ENCODE measurements at regions not wholly inside any gene's neighbourhood (a gene's known extent, or its start where the extent isn't known, plus 50 kb on each side); places are given as distances from the start of the nearest gene placed in this dataset.
"Not testable (repeated sequence)": the region's sequence is repeated elsewhere in the genome, so short reads cannot be mapped to it uniquely, and the experiment has no call there.

DNA sequence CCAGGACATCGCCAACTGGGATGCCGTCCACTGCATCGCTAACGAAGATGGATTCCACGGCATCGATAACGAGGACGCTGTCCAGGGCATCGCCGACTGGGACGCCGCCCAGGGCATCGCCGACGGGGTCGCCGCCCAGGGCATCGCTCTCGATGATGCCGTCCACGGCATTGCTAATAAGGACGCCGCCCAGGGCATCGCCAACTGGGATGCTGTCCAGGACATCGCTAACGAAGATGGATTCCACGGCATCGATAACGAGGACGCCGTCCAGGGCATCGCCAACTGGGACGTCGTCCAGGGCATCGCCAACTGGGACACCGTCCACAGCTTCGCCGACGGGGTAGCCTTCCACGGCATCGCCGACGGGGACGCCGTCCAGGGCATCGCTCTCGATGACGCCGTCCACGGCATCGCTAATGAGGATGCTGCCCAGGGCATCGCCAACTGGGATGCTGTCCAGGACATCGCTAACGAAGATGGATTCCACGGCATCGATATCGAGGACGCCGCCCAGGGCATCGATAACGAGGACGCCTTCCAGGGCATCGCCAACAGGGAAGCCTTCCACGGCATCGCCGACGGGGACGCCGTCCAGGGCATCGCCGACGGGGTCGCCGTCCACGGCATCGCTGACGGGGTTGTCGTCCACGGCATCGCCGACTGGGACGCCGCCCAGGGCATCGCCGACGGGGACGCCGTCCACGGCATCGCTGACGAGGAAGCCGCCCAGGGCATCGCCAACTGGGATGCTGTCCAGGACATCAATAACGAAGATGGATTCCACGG, 948.4 kb downstream of the TUBA3C start:
- Mint-ChIP-seq H3K36me3 (no peaks in the 10 kb centered on the region), H3K27me3 (no peaks in the 10 kb centered on the region), H3K27ac (no peak overlapping the region), H3K4me1 (ENCODE audit: low read depth in 2 of 2) (no peaks in the 10 kb centered on the region), H3K9me3 (no peaks in the 10 kb centered on the region), H3K4me3 (no peak overlapping the region)
- no peak for DNase-seq (ENCODE audit: low spot score)
- no peak for ATAC-seq

GRCh38 chr13:18232298-18232993, 949.2 kb downstream of the TUBA3C start:
- DNase-seq (ENCODE audit: low spot score) (no peak), ATAC-seq (no peak)
- H3K4me3 Mint-ChIP-seq, result no peak overlapping the region
- no peaks in the 10 kb centered on the region for H3K36me3 Mint-ChIP-seq
- H3K27ac Mint-ChIP-seq, result no peak overlapping the region
- H3K4me1 Mint-ChIP-seq (ENCODE audit: low read depth in 2 of 2), result no peaks in the 10 kb centered on the region
- no peaks in the 10 kb centered on the region for H3K9me3 Mint-ChIP-seq
- no peaks in the 10 kb centered on the region for H3K27me3 Mint-ChIP-seq

GRCh38 chr13:18224411-18224810, 957.2 kb downstream of the TUBA3C start:
- not testable (repeated sequence) for ATAC-seq; H3K27ac Mint-ChIP-seq; H3K36me3 Mint-ChIP-seq; H3K9me3 Mint-ChIP-seq; DNase-seq (ENCODE audit: low spot score); H3K27me3 Mint-ChIP-seq; H3K4me1 Mint-ChIP-seq (ENCODE audit: low read depth in 2 of 2); H3K4me3 Mint-ChIP-seq

- not testable (repeated sequence) for H3K27me3 Mint-ChIP-seq; H3K36me3 Mint-ChIP-seq; H3K9me3 Mint-ChIP-seq; H3K27ac Mint-ChIP-seq; DNase-seq (ENCODE audit: low spot score); H3K4me3 Mint-ChIP-seq; H3K4me1 Mint-ChIP-seq (ENCODE audit: low read depth in 2 of 2)
- peak in 1 of 2 donors; percentile 52 for ATAC-seq
Observed at GRCh38 chr13:18214689-18215088, 966.9 kb downstream of the TUBA3C start.

GRCh38 chr13:18213511-18213910, 968.1 kb downstream of the TUBA3C start:
- H3K27ac Mint-ChIP-seq; H3K27me3 Mint-ChIP-seq; H3K4me3 Mint-ChIP-seq; DNase-seq (ENCODE audit: low spot score); H3K9me3 Mint-ChIP-seq; H3K36me3 Mint-ChIP-seq; H3K4me1 Mint-ChIP-seq (ENCODE audit: low read depth in 2 of 2); ATAC-seq: not testable (repeated sequence)

DNA sequence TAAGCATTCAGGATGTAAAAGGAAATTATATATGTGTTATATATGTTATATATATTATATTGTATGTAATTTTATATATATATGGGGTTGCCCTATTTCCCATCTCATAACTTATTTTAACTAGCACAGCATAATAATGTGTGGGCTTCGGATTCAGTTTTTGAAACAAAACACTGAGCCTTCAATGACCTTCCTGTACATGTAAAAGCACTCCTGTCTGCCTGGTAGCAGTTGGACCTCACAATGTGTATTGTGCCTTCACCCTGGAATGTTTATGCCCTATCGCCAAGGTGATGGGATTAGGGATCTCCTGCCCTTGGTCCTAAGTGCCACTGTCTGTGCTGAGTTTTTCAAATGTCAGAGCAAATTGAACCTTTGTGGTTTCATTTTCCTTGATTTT, 968.8 kb downstream of the TUBA3C start:
- ATAC-seq (peak; percentile 68 to 74), DNase-seq (ENCODE audit: low spot score) (no peak)
- H3K9me3 Mint-ChIP-seq, result peaks cover 8% of the 10 kb centered on the region
- no peak overlapping the region for H3K27ac Mint-ChIP-seq
- no peaks in the 10 kb centered on the region for H3K36me3 Mint-ChIP-seq
- H3K27me3 Mint-ChIP-seq, result no peaks in the 10 kb centered on the region
- no peak overlapping the region for H3K4me3 Mint-ChIP-seq
- no peaks in the 10 kb centered on the region for H3K4me1 Mint-ChIP-seq (ENCODE audit: low read depth in 2 of 2)

- not testable (repeated sequence) for H3K4me1 Mint-ChIP-seq (ENCODE audit: low read depth in 2 of 2); H3K27ac Mint-ChIP-seq; H3K27me3 Mint-ChIP-seq; H3K36me3 Mint-ChIP-seq; H3K4me3 Mint-ChIP-seq; DNase-seq (ENCODE audit: low spot score)
- H3K9me3 Mint-ChIP-seq, result peaks cover 10% of the 10 kb centered on the region
- peak; percentile 66 to 88 for ATAC-seq
Observed at GRCh38 chr13:18211752-18212560, 969.7 kb downstream of the TUBA3C start.

DNA sequence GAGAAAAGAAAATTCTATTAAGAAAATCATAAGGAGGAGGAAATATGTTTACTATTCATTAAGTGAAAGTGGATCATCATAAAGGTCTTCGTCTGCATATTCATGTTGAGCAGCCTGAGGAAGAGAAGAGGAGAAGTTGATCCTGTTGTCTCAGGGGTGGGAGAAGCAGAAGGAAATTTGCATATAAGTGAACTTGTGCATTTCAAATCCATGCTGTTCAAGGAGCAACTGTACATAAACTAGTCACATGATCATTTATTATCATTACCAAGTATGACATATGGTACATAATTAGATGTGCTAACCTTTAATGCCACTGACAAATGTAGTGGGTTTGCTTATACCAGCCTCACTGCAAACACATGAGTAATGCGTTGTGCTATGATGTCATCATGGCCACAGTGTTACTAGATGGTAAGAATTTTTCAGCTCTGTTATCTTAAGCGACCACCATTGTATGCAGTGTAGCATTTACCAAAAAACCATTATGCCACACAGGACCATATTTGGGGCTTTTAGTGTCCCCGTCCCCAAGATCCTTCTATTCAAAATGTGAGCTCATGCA, 976.9 kb downstream of the TUBA3C start:
- not testable (repeated sequence) for H3K27me3 Mint-ChIP-seq; H3K36me3 Mint-ChIP-seq; DNase-seq (ENCODE audit: low spot score); H3K4me1 Mint-ChIP-seq (ENCODE audit: low read depth in 2 of 2); H3K4me3 Mint-ChIP-seq; H3K27ac Mint-ChIP-seq; H3K9me3 Mint-ChIP-seq
- peak; percentile 46 to 52 for ATAC-seq

- not testable (repeated sequence) for H3K4me1 Mint-ChIP-seq (ENCODE audit: low read depth in 2 of 2); H3K27me3 Mint-ChIP-seq; H3K36me3 Mint-ChIP-seq; H3K27ac Mint-ChIP-seq; H3K4me3 Mint-ChIP-seq; DNase-seq (ENCODE audit: low spot score)
- peak in 1 of 2 donors; percentile 48 for ATAC-seq
- peaks cover 11% of the 10 kb centered on the region for H3K9me3 Mint-ChIP-seq
Observed at GRCh38 chr13:18195365-18195678, 986.3 kb downstream of the TUBA3C start.

GRCh38 chr13:18194631-18195364, 986.8 kb downstream of the TUBA3C start:
- H3K4me1 Mint-ChIP-seq (ENCODE audit: low read depth in 2 of 2); H3K27ac Mint-ChIP-seq: not testable (repeated sequence)
- peak; percentile 29 to 55 for ATAC-seq

GRCh38 chr13:18194104-18194503, 987.5 kb downstream of the TUBA3C start:
- not testable (repeated sequence) for H3K36me3 Mint-ChIP-seq; H3K4me3 Mint-ChIP-seq; H3K27ac Mint-ChIP-seq; H3K9me3 Mint-ChIP-seq; H3K27me3 Mint-ChIP-seq; DNase-seq (ENCODE audit: low spot score); H3K4me1 Mint-ChIP-seq (ENCODE audit: low read depth in 2 of 2)
- peak; percentile 33 to 40 for ATAC-seq

More at GRCh38 chr13:18194631-18195364, 986.8 kb downstream of the TUBA3C start:
- H3K9me3 Mint-ChIP-seq; H3K4me3 Mint-ChIP-seq; H3K36me3 Mint-ChIP-seq; DNase-seq (ENCODE audit: low spot score); H3K27me3 Mint-ChIP-seq: not testable (repeated sequence)
